K562 (cell line): ENCODE measurements at regions not wholly inside any gene's neighbourhood (a gene's known extent, or its start where the extent isn't known, plus 50 kb on each side); places are given as distances from the start of the nearest gene placed in this dataset.

ENCODE experiments used
- ATAC-seq: fragments of 200-7000 bp; cut with Tn5 transposase; 3 replicates; pipeline ENCODE4 v1.9.1; 2020; ENCODE audit warnings: moderate library complexity
- BruUV-seq: library from RNA; stranded (reverse); fragments of 400-500 nt; replicated peaks from 2 replicates; lab custom pipeline; 2021; lab: Mats Ljungman, UMichigan
- CTCF ChIA-PET: fragments of 300-600 bp; formaldehyde crosslinking; extraction: SDS; loops from one replicate; lab custom pipeline; 2021; ENCODE audit warnings: low intra/inter-chr PET ratio; lab: Yijun Ruan, JAX
- POLR2A ChIA-PET: fragments of 300-600, 350-650 bp; sonication (Branson Sonifier 250); formaldehyde crosslinking; extraction: SDS; loops from one replicate; lab custom pipeline; 2021; ENCODE audit warnings: antibody characterized with exemption, inconsistent platforms; lab: Yijun Ruan, JAX
- DNase-seq, 4 experiments: peaks; one replicate each; pipeline versions ENCODE4 v3.0.0 to v3.0.0-alpha.2; 2011 to 2018; ENCODE audit warnings: low spot score in 3 of 4, mixed read lengths in 3 of 4; ENCODE audit errors: extremely low read depth in 1 of 4
- FAIRE-seq: peaks from 2 replicates; lab custom pipeline; 2011; peaks lifted over from hg19 to GRCh38; lab: Jason Lieb, UNC
- H2AFZ ChIP-seq: 2 replicates; pipeline ENCODE4 v1.6.0; 2011; ENCODE audit warnings: low read depth, low read length, control low read depth, inconsistent platforms
- H3K27ac ChIP-seq: fragments of 200-600 bp; 3 replicates; pipeline ENCODE4 v1.8.0; 2011; ENCODE audit warnings: low read depth, mild to moderate bottlenecking, control low read depth, inconsistent platforms, low read length, moderate library complexity, mixed read lengths; ENCODE audit errors: extremely low read depth
- H3K27me3 ChIP-seq, 2 experiments: fragments of 300-600 bp in 1 of 2; 2 replicates in 1 of 2; 3 replicates in 1 of 2; pipeline versions ENCODE4 v1.6.0 to v1.8.0; 2011; ENCODE audit warnings: inconsistent platforms in 2 of 2, low read length in 2 of 2, mild to moderate bottlenecking in 1 of 2, mixed read lengths in 1 of 2, moderate library complexity in 1 of 2; ENCODE audit not compliant: control insufficient read depth in 2 of 2, insufficient read depth in 2 of 2
- H3K36me3 ChIP-seq: fragments of 300-600 bp; 3 replicates; pipeline ENCODE4 v1.8.0; 2011; ENCODE audit warnings: mild to moderate bottlenecking, low read length, inconsistent platforms; ENCODE audit not compliant: control insufficient read depth, insufficient read depth
- H3K4me1 ChIP-seq, 2 experiments: fragments of 200-600 bp in 1 of 2; replicated peaks in 1 of 2; 2 replicates in 1 of 2; 3 replicates in 1 of 2; pipeline versions ENCODE4 v1.5.1 to v1.8.0; 2011; ENCODE audit warnings: inconsistent platforms in 2 of 2, low read length in 2 of 2, mild to moderate bottlenecking in 1 of 2, mixed read lengths in 1 of 2, moderate library complexity in 1 of 2; ENCODE audit not compliant: control insufficient read depth in 2 of 2, insufficient read depth in 2 of 2
- H3K4me2 ChIP-seq: 2 replicates; pipeline ENCODE4 v1.6.1; 2011; ENCODE audit warnings: low read length, control low read depth, inconsistent platforms, mixed read lengths; ENCODE audit not compliant: insufficient read depth
- H3K4me3 ChIP-seq: fragments of 200-600 bp; sonication (generic), shearing (Covaris generic); 2 replicates; pipeline ENCODE4 v1.5.1; 2016; ENCODE audit warnings: control low read depth, inconsistent platforms
- H3K79me2 ChIP-seq: fragments of 200-600 bp; 3 replicates; pipeline ENCODE4 v1.8.0; 2011; ENCODE audit warnings: low read length, inconsistent platforms; ENCODE audit not compliant: control insufficient read depth, insufficient read depth
- H3K9ac ChIP-seq, 2 experiments: 2 replicates each; pipeline versions ENCODE4 v1.6.0 to v1.6.1; 2011; ENCODE audit warnings: low read depth in 2 of 2, low read length in 2 of 2, control low read depth in 1 of 2, inconsistent platforms in 1 of 2, mild to moderate bottlenecking in 1 of 2, mixed read lengths in 1 of 2; ENCODE audit not compliant: insufficient read depth in 1 of 2
- H3K9me1 ChIP-seq: one replicate; pipeline ENCODE4 v1.6.0; 2011; ENCODE audit warnings: inconsistent platforms, mild to moderate bottlenecking, low read length, moderate library complexity; ENCODE audit not compliant: control insufficient read depth, insufficient read depth
- H3K9me3 ChIP-seq: replicated peaks from 2 replicates; pipeline ENCODE4 v1.5.1; 2011; ENCODE audit warnings: low read depth, low read length, inconsistent platforms; ENCODE audit not compliant: control insufficient read depth, insufficient read depth
- H4K20me1 ChIP-seq: replicated peaks from 2 replicates; pipeline ENCODE4 v1.6.1; 2011; ENCODE audit warnings: low read length, inconsistent platforms, mixed read lengths; ENCODE audit not compliant: control insufficient read depth, insufficient read depth
- ATF2 ChIP-seq: sonication (generic); formaldehyde crosslinking; IDR thresholded peaks from 2 replicates; pipeline ENCODE4 v1.8.1; 2022; ENCODE audit warnings: missing genetic modification reagents
- ETS2 ChIP-seq: IDR thresholded peaks from 2 replicates; pipeline ENCODE4 v1.6.1; 2016; ENCODE audit warnings: borderline replicate concordance, missing genetic modification characterization, mild to moderate bottlenecking, moderate library complexity, missing compliant biosample characterization; ENCODE audit not compliant: poor library complexity, severe bottlenecking
- ETV1 ChIP-seq: fragments of 450-650 bp; conservative IDR thresholded peaks from 2 replicates; pipeline ENCODE4 v1.6.1; 2016; ENCODE audit warnings: missing genetic modification characterization, control low read depth, low read depth, missing compliant biosample characterization
- HDAC2 ChIP-seq: fragments of 450-650 bp; IDR thresholded peaks from 2 replicates; pipeline ENCODE4 v1.6.1; 2016; ENCODE audit warnings: mild to moderate bottlenecking
- MYBL2 ChIP-seq, 2 experiments: fragments of 450-650 bp in 1 of 2; sonication (generic) in 1 of 2; formaldehyde crosslinking in 1 of 2; IDR thresholded peaks; 2 replicates each; pipeline versions ENCODE4 v1.6.1 to v1.8.1; 2017 to 2022; ENCODE audit warnings: borderline replicate concordance in 1 of 2, inconsistent platforms in 1 of 2, low read depth in 1 of 2, mild to moderate bottlenecking in 1 of 2, missing genetic modification reagents in 1 of 2, moderate library complexity in 1 of 2
- NCOA4 ChIP-seq: fragments of 450-650 bp; IDR thresholded peaks from 2 replicates; pipeline ENCODE4 v1.6.1; 2018; ENCODE audit warnings: mild to moderate bottlenecking; ENCODE audit not compliant: partially characterized antibody
- SRSF1 ChIP-seq: fragments of 200-400 bp; formaldehyde crosslinking; IDR thresholded peaks from 2 replicates; pipeline ENCODE4 v1.6.1; 2017; ENCODE audit warnings: mild to moderate bottlenecking, low read depth, low read length, moderate library complexity
- TSHZ1 ChIP-seq: fragments of 250-450 bp; sonication (Bioruptor Pico); IDR thresholded peaks from 2 replicates; pipeline ENCODE4 v1.4.0; 2020; ENCODE audit warnings: mild to moderate bottlenecking, moderate library complexity
- ZNF197 ChIP-seq: fragments of 200-800 bp; sonication (Bioruptor generic); IDR thresholded peaks from 2 replicates; pipeline ENCODE4 v1.6.1; 2016; ENCODE audit warnings: low read depth, missing genetic modification characterization, missing compliant biosample characterization
- WGBS: fragments of 100-300 bp; shearing (Covaris generic); methylation state at CpG from one replicate; pipeline ENCODE4 v1.1.6; 2016; ENCODE audit warnings: low coverage, mixed read lengths; ENCODE audit not compliant: insufficient coverage; ENCODE audit errors: missing lambda C conversion rate; 5-methylcytosine and 5-hydroxymethylcytosine counted together
- in situ Hi-C: fragments of 300-500 bp; cut with MboI; formaldehyde crosslinking; loops from 4 replicates; pipeline ENCODE4 v1.15.0; 2018; ENCODE audit warnings: inconsistent platforms, mixed read lengths
- intact Hi-C: fragments of 100-400 bp; cut with micrococcal nuclease; formaldehyde crosslinking; loops from 2 replicates; pipeline ENCODE4 v1.14.2; 2022

GRCh38 chr1:31487721-31488293, 74.8 kb downstream of the SERINC2 start:
- 0 out of 2 replicates have a peak, but pooled peaks have one; percentile 44 for TF ChIP-seq ZNF197 (CRISPR knock-in tag)
- no peak for TF ChIP-seq MYBL2 (IDR thresholded peaks at IDR 0.05; ENCODE audit: low read depth)
- TF ChIP-seq MYBL2 (CRISPR knock-in tag; IDR thresholded peaks at IDR 0.05; ENCODE audit: borderline replicate concordance), result no peak
- BruUV-seq, result no TSS peak
- FAIRE-seq (peak; percentile 58), DNase-seq (no peak), ATAC-seq (no peak)
- Histone ChIP-seq H3K9me1 (no peaks in the 10 kb centered on the region), H3K9me3 (no peaks in the 10 kb centered on the region), H2AFZ (peak overlapping the region; percentile 9; the same call in 1 of the 2 replicates), H3K36me3 (no peaks in the 10 kb centered on the region), H3K27ac (no peak overlapping the region), H3K4me1 (peaks cover 0 to 17% of the 10 kb centered on the region in 2 experiments; a peak in 3 of 5 replicates), H3K4me2 (peak overlapping the region; percentile 7; the same call in 1 of the 2 replicates), H3K4me3 (no peak overlapping the region), H3K27me3 (peaks cover 0 to 6% of the 10 kb centered on the region in 2 experiments; a peak in 2 of 5 replicates), H3K9ac (no peak overlapping the region), H3K79me2 (no peaks in the 10 kb centered on the region), H4K20me1 (no peaks in the 10 kb centered on the region)
- ChIA-PET CTCF (no interaction called here), POLR2A (interaction anchor here (0.6 to 1.2 kb wide), 4 partner anchors 16 to 147 kb away, joined by 3 to 4 read pairs (median 3); no protein-coding TSS in a partner anchor)
- intact Hi-C loops, result no loop called here
- WGBS, result 10% methylated on average over 5 of the region's 5 CpGs
- in situ Hi-C loops, result no loop called here

- Histone ChIP-seq H3K27ac (no peak overlapping the region), H3K4me3 (no peak overlapping the region), H3K4me1 (peaks cover 0 to 14% of the 10 kb centered on the region in 2 experiments; a peak in 3 of 5 replicates), H3K4me2 (no peak overlapping the region), H3K36me3 (no peaks in the 10 kb centered on the region), H3K79me2 (no peaks in the 10 kb centered on the region), H2AFZ (no peak overlapping the region), H3K27me3 (peaks cover 0 to 6% of the 10 kb centered on the region in 2 experiments; a peak in 2 of 5 replicates), H4K20me1 (no peaks in the 10 kb centered on the region), H3K9ac (no peak overlapping the region), H3K9me1 (no peaks in the 10 kb centered on the region), H3K9me3 (no peaks in the 10 kb centered on the region)
- ATAC-seq, result no peak
- ChIA-PET POLR2A (interaction anchor here (0.6 to 1.2 kb wide), 2 partner anchors 17 to 147 kb away, joined by 3 read pairs; no protein-coding TSS in a partner anchor), CTCF (no interaction called here)
- in situ Hi-C loops (no loop called here), intact Hi-C loops (no loop called here)
- 4% methylated on average over 4 of the region's 4 CpGs for WGBS
- DNase-seq, result peak in 1 of 4 experiments; percentile 45
- no TSS peak for BruUV-seq
- no peak for FAIRE-seq
- no peak for TF ChIP-seq NCOA4
- TF ChIP-seq ETV1 (tag), result no peak
- no peak for TF ChIP-seq ATF2 (CRISPR knock-in tag)
- TF ChIP-seq SRSF1, result no peak
- TF ChIP-seq ETS2, result no peak
- no peak for TF ChIP-seq HDAC2
- no peak for TF ChIP-seq TSHZ1 (CRISPR knock-in tag)
These were observed 75.5 kb downstream of the SERINC2 start for GRCh38 chr1:31488528-31488927.
